GM12878 (cell line): ENCODE measurements at regions not wholly inside any gene's neighbourhood (a gene's known extent, or its start where the extent isn't known, plus 50 kb on each side); places are given as distances from the start of the nearest gene placed in this dataset.

Source experiments
- ATAC-seq: fragments of 200-7000 bp; cut with Tn5 transposase; 3 replicates; pipeline ENCODE4 v1.9.1; 2020; ENCODE audit warnings: mild to moderate bottlenecking, moderate library complexity
- BruUV-seq: library from RNA; stranded (reverse); fragments of 400-500 nt; replicated peaks from 2 replicates; lab custom pipeline; 2021; lab: Mats Ljungman, UMichigan
- CTCF ChIA-PET: fragments of 300-600 bp; sonication (Branson Sonifier 250); formaldehyde crosslinking; extraction: SDS; loops from one replicate; lab custom pipeline; 2021; ENCODE audit warnings: inconsistent platforms; lab: Yijun Ruan, JAX
- POLR2A ChIA-PET: fragments of 350-600 bp; formaldehyde crosslinking; extraction: SDS; loops from one replicate; lab custom pipeline; 2021; ENCODE audit warnings: inconsistent platforms; lab: Charles Lee
- RAD21 ChIA-PET: fragments of 300-600 bp; sonication (Branson Sonifier 250); formaldehyde crosslinking; loops from one replicate; lab custom pipeline; 2023; ENCODE audit warnings: antibody characterized with exemption; ENCODE audit not compliant: unreplicated experiment; lab: Charles Lee
- SMC1A ChIA-PET: fragments of 300-600 bp; sonication (Branson Sonifier 250); formaldehyde crosslinking; loops from one replicate; lab custom pipeline; 2023; ENCODE audit not compliant: unreplicated experiment, uncharacterized antibody; lab: Charles Lee
- DNase-seq: peaks from one replicate; pipeline ENCODE4 v3.0.0-alpha.2; 2011; ENCODE audit warnings: low read depth, low spot score
- FAIRE-seq: peaks from 3 replicates; lab custom pipeline; 2011; peaks lifted over from hg19 to GRCh38; lab: Jason Lieb, UNC
- H2AFZ ChIP-seq: 2 replicates; pipeline ENCODE4 v1.6.0; 2011; ENCODE audit warnings: low read depth, low read length, control low read depth; ENCODE audit not compliant: control insufficient read depth
- H3K27ac ChIP-seq: 2 replicates; pipeline ENCODE4 v1.5.1; 2011; ENCODE audit warnings: control low read depth; ENCODE audit not compliant: control insufficient read depth, insufficient read depth
- H3K27me3 ChIP-seq, 2 experiments: replicated peaks in 1 of 2; 2 replicates each; pipeline versions ENCODE4 v1.6.0 to v1.6.1; 2011; ENCODE audit warnings: low read length in 1 of 2; ENCODE audit not compliant: control insufficient read depth in 2 of 2, insufficient read depth in 2 of 2
- H3K36me3 ChIP-seq, 2 experiments: 2 replicates each; pipeline ENCODE4 v1.5.1; 2011; ENCODE audit warnings: low read length in 1 of 2; ENCODE audit not compliant: control insufficient read depth in 2 of 2, insufficient read depth in 2 of 2
- H3K4me1 ChIP-seq: 2 replicates; pipeline ENCODE4 v1.6.1; 2011; ENCODE audit warnings: mild to moderate bottlenecking, low read length, moderate library complexity, mixed read lengths; ENCODE audit not compliant: control insufficient read depth, insufficient read depth
- H3K4me2 ChIP-seq: 2 replicates; pipeline ENCODE4 v1.6.0; 2011; ENCODE audit warnings: control low read depth; ENCODE audit not compliant: control insufficient read depth, insufficient read depth
- H3K4me3 ChIP-seq: fragments of 200-600 bp; sonication (generic); 2 replicates; pipeline ENCODE4 v1.5.1; 2016
- H3K79me2 ChIP-seq: 2 replicates; pipeline ENCODE4 v1.6.0; 2011; ENCODE audit warnings: low read length; ENCODE audit not compliant: control insufficient read depth, insufficient read depth
- H3K9ac ChIP-seq: 2 replicates; pipeline ENCODE4 v1.8.0; 2011; ENCODE audit warnings: low read length, control low read depth, mixed read lengths; ENCODE audit not compliant: control insufficient read depth, insufficient read depth
- H3K9me3 ChIP-seq: replicated peaks from 3 replicates; pipeline ENCODE4 v1.5.1; 2011; ENCODE audit warnings: mild to moderate bottlenecking, low read length; ENCODE audit not compliant: control insufficient read depth, insufficient read depth
- H4K20me1 ChIP-seq: 2 replicates; pipeline ENCODE4 v1.6.0; 2011; ENCODE audit not compliant: control insufficient read depth, insufficient read depth
- CHD1 ChIP-seq: IDR thresholded peaks from 2 replicates; pipeline ENCODE4 v1.6.1; 2012; ENCODE audit warnings: low read depth, low read length, improper control_type of control experiment
- NBN ChIP-seq: fragments of 450-650 bp; IDR thresholded peaks from 2 replicates; pipeline ENCODE4 v1.6.1; 2016
- TCF12 ChIP-seq: IDR thresholded peaks from 2 replicates; pipeline ENCODE4 v1.6.1; 2011; ENCODE audit warnings: low read depth, mild to moderate bottlenecking, low read length
- WGBS: methylation state at CpG from one replicate; pipeline ENCODE4 v1.1.6; 2016; ENCODE audit warnings: low lambda C conversion rate; ENCODE audit not compliant: insufficient replicate concordance, insufficient coverage; ENCODE audit errors: missing lambda C conversion rate; 5-methylcytosine and 5-hydroxymethylcytosine counted together
- in situ Hi-C: fragments of 300-500 bp; cut with MboI; formaldehyde crosslinking; loops from 9 replicates; pipeline ENCODE4 v1.14.3; 2018; ENCODE audit warnings: mixed read lengths
- intact Hi-C: fragments of 100-400 bp; cut with micrococcal nuclease; formaldehyde crosslinking; loops from one replicate; pipeline ENCODE4 v1.14.2; 2022; ENCODE audit not compliant: unreplicated experiment
- TF ChIP-seq, protein P1 (sequence below): IDR thresholded peaks from 2 replicates; pipeline ENCODE4 v1.6.1; 2012; ENCODE audit warnings: improper control_type of control experiment, low read depth, low read length; ENCODE audit not compliant: insufficient replicate concordance
- TF ChIP-seq, protein P2 (sequence below): fragments of 450-650 bp; IDR thresholded peaks from 2 replicates; pipeline ENCODE4 v1.6.1; 2017; ENCODE audit warnings: borderline replicate concordance

DNA sequence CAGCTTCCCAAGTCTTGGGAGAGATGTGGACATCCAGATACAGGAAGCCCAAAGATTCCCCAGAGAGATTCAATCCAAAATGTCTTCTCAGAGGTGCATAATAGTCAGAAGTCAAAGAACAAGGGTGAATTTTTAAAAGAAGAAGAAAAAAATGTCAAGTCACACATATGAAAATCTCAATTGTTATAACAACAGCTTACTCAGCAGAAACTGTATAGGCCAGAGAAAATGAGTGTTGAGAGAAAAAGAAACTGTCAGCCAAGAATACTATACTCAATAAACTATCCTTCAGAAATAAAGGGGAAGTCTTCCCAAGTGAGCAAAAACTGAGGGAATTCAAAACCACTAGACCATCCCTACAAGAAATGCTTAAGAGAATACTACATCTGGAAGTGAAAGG lies 612.9 kb upstream of the POU3F3 start (continued):
- TF ChIP-seq, protein P1, sequence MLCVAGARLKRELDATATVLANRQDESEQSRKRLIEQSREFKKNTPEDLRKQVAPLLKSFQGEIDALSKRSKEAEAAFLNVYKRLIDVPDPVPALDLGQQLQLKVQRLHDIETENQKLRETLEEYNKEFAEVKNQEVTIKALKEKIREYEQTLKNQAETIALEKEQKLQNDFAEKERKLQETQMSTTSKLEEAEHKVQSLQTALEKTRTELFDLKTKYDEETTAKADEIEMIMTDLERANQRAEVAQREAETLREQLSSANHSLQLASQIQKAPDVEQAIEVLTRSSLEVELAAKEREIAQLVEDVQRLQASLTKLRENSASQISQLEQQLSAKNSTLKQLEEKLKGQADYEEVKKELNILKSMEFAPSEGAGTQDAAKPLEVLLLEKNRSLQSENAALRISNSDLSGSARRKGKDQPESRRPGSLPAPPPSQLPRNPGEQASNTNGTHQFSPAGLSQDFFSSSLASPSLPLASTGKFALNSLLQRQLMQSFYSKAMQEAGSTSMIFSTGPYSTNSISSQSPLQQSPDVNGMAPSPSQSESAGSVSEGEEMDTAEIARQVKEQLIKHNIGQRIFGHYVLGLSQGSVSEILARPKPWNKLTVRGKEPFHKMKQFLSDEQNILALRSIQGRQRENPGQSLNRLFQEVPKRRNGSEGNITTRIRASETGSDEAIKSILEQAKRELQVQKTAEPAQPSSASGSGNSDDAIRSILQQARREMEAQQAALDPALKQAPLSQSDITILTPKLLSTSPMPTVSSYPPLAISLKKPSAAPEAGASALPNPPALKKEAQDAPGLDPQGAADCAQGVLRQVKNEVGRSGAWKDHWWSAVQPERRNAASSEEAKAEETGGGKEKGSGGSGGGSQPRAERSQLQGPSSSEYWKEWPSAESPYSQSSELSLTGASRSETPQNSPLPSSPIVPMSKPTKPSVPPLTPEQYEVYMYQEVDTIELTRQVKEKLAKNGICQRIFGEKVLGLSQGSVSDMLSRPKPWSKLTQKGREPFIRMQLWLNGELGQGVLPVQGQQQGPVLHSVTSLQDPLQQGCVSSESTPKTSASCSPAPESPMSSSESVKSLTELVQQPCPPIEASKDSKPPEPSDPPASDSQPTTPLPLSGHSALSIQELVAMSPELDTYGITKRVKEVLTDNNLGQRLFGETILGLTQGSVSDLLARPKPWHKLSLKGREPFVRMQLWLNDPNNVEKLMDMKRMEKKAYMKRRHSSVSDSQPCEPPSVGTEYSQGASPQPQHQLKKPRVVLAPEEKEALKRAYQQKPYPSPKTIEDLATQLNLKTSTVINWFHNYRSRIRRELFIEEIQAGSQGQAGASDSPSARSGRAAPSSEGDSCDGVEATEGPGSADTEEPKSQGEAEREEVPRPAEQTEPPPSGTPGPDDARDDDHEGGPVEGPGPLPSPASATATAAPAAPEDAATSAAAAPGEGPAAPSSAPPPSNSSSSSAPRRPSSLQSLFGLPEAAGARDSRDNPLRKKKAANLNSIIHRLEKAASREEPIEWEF: no peak
- no peak for TF ChIP-seq CHD1

DNA sequence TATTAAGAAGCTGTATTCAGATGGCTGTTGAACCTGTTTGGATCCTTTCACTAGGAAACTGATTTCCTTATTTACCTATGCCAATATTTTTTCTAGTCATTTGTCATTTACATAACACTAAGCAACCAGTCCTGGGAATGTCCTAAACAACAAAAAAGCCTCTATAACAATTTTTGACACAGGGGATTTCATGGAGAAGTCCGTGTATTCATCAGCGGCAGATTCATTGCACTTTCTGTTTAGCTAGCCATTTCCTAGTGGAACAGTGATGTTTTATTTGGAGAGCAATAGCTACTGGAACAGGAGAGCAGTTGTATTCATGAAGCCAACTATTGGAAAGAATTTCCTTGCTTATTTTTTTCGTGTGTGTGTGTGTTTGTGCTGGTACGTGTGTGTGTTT lies 604.3 kb upstream of the POU3F3 start:
- DNase-seq (no peak), ATAC-seq (no peak), FAIRE-seq (no peak)
- Histone ChIP-seq H3K79me2 (no peaks in the 10 kb centered on the region), H3K4me2 (no peak overlapping the region), H4K20me1 (no peaks in the 10 kb centered on the region)
- intact Hi-C loops: no loop called here
- RAD21 ChIA-PET: no interaction called here
- TF ChIP-seq, protein P2, sequence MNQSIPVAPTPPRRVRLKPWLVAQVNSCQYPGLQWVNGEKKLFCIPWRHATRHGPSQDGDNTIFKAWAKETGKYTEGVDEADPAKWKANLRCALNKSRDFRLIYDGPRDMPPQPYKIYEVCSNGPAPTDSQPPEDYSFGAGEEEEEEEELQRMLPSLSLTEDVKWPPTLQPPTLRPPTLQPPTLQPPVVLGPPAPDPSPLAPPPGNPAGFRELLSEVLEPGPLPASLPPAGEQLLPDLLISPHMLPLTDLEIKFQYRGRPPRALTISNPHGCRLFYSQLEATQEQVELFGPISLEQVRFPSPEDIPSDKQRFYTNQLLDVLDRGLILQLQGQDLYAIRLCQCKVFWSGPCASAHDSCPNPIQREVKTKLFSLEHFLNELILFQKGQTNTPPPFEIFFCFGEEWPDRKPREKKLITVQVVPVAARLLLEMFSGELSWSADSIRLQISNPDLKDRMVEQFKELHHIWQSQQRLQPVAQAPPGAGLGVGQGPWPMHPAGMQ: no peak
- TF ChIP-seq NBN: no peak
- no peak for TF ChIP-seq TCF12
- TF ChIP-seq, all 136 proteins: peak for 0
- H2AFZ ChIP-seq: no peak overlapping the region
- BruUV-seq: no TSS peak
- H3K36me3 ChIP-seq: no peaks in the 10 kb centered on the region
- no peaks in the 10 kb centered on the region for H3K27me3 ChIP-seq
- in situ Hi-C loops: no loop called here
- no peaks in the 10 kb centered on the region for H3K4me1 ChIP-seq
- SMC1A ChIA-PET: interaction anchor here (1.2 kb wide), 1 partner anchor 8 kb away, joined by 3 read pairs; no protein-coding TSS in a partner anchor
- POLR2A ChIA-PET: no interaction called here
- no peak overlapping the region for H3K9ac ChIP-seq
- H3K4me3 ChIP-seq: no peak overlapping the region
- H3K27ac ChIP-seq: no peak overlapping the region
- CTCF ChIA-PET: no interaction called here
- no peaks in the 10 kb centered on the region for H3K9me3 ChIP-seq
- WGBS: 17% methylated on average over 4 of the region's 4 CpGs
